Umbilical cord (tissue), 1 donor: ENCODE measurements at regions not wholly inside any gene's neighbourhood (a gene's known extent, or its start where the extent isn't known, plus 50 kb on each side); places are given as distances from the start of the nearest gene placed in this dataset.
A peak's percentile ranks its signal among the peaks of the same experiment; 100 is the strongest.

Experiments
- DNase-seq: peaks from one replicate; pipeline ENCODE4 v3.0.0-alpha.2; 2015; ENCODE audit warnings: low spot score

DNA sequence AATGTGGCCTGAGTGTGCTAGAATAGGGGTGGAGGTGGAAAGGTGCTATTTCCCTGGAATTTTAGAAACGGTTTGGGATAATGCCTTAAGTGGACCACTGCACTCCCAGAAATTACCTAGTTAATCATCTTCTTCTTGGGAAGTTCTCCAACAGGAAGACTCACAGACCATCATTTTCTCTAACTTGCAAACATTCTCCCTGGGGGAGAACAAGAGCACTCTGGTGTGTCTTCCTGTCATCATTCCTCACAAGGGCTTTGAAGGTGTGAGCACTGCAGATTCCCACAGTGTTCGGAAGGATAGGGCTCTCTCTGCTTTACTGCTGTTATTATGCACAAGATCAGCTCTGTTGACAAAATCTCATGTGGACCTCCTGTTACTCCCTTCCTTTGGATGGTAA is 54.9 kb upstream of the TSPAN2 start:
- no peak for DNase-seq

- peak; percentile 35 for DNase-seq
Measured at GRCh38 chr1:115142616-115143015, 53.3 kb upstream of the TSPAN2 start.

DNA sequence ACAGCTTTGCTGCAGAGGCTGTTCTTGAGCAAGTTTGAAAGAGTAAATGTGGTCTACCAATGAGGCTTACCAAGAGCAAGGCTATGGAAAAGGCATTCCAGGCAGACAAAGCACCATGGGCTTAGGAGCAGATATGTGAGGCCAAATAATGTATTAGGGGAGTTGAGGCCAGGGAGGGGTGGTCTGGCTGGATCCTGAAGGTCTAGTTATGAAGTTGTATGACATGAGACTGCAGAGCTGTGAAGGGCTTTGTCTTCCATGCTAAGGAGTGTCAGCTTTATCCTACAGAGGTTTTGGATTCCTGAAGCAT is 51.8 kb upstream of the TSPAN2 start:
- no peak for DNase-seq

DNA sequence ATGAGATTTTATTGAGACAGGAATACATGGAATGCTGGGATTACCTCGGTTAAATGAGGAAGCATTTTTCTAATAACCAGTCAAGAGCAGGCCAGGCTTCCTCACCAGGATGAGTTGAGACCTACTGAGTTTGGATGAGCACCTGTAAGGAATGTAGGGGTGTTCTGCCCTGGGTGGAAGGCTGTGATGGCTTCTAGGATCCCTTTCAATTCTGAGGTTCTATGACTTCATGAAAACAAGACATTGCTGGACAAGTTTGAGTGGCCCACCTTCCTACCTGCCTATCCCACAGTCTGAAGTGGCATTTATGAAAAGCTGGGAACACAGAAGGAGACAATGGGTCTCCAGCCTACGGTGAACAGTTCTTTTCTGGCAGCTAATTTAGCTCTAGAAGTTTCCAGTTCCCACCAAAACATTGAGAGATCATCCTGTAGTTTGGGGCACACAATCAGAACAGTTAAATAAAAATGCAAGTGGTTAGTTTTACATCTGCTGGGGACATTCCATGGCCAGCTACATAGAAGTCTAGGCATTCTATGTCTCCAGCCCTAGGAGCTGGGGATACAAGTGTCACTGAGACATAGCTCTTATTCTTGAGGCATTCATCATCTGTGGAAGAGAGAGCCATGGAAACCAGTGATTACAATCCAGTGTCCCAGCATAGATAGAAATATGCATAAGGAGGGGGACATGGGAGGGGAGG is 51.3 kb upstream of the TSPAN2 start:
- DNase-seq: no peak

- DNase-seq: no peak
Measured at GRCh38 chr1:115139381-115139780, 50.1 kb upstream of the TSPAN2 start.
